Lung microvascular endothelial cell (primary cell): ENCODE measurements at regions not wholly inside any gene's neighbourhood (a gene's known extent, or its start where the extent isn't known, plus 50 kb on each side); places are given as distances from the start of the nearest gene placed in this dataset.

ENCODE experiments used
- DNase-seq, 2 donors: peaks; one replicate each; pipeline versions ENCODE4 v3.0.0 to v3.0.0-alpha.2; 2010; ENCODE audit warnings: low read depth in 2 of 2

DNA sequence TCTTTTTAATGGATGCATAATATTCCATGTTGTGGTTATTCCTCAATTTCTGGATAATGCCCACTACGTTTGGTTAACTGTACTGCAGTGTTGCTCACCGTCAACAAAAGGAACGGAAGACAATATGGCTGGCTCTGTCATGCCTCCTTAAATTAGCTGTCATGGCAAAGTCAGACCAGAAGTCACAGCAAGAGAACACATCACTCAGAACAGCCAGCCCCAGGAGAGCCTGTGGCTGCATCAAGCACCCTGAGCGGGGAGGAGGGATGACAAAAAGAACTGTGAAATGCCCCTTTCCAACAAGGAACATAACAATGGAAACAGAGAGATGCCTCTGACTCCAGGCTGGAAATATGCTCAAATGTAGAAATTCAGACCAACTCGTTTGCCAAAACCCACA, 366.0 kb upstream of the ZNF507 start:
- no peak for DNase-seq

DNA sequence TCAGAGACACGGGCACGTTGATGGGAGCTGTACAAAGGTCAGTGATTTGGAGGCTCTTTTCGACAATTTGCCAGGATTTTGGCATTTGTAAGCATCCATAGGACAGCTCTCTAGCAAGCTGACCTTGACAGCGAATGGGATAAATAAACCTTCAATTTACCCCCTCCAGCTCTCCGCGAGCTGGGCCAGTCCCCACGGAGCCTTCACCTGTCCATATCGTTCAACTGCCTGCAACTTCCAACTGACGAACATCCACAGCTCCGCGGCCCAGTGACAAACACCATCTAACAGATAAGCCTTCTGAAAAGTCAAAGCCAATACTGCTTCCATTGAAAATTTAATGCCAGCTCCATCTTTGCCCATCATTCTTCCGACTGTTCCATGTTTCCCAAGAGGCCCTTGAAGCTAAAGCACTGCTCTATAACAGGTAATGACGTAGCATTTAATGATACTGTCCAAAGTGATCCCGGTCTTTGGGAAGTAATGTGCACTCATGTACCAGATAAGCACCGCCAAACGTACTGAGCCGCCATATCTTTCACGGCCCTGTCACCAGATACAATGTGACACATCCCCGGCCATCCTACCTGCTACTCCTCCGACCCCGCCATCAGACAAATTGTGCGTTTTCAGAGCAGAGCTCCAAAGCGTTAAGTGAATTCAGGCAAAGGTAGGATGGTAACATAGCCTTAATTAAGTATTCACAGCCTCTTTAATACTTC, 365.3 kb upstream of the ZNF507 start:
- DNase-seq = no peak

DNA sequence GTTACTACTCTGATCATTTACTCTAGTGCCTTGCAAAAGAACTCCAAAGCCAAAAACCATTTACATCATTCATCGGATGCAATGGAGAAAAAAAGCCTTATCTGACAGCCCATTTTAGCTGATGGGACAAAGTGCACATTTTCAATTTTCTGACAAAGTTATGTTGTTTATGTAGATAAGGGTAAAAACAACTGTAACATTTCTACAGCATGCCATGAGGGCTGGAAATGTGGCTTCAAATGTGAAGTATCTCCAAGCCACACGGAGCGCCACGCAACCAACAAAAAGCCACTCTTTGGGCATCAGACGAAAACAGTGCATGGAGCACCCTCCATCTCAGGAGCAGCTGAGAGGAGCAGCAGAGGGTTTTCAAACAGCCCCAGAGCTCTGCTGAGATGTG, 364.6 kb upstream of the ZNF507 start:
- DNase-seq = no peak

DNA sequence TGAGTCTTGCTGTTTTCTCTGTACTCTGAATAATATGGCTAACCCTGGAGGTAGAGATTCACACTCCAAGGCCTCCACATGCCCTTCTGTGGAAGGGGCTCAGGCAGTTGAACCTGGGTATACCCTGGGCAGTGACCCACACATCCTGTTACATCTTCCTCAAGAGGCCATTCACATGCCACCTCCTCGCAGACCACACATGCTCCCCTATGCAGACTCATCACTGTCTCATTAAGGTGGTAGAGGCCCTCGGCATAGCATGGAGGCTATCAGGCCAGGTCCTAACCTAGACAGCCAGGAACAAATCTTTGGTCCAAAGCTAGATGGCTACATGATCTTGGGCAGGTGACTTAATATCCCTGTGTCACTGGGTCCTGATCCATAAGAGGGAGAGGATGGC, 363.9 kb upstream of the ZNF507 start:
- no peak for DNase-seq

DNA sequence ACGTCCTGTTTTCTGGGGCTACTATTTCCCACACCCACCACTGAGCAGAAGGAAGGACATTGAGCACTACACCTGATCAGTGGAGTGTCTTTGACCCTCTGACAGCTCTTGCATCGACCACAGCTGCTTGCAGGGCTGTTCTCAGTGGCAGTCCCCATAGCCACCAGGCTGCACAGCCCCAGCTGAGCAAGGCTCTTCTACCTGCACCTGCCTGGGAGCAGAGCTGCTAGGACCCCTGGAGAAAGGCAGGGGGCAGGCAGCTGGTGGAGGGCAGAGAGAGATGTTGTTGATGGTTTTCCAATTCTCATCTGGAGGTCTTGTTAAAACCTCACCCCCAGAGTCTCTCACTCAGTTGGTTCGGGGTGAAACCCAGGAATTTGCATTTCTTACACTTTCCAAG, 361.8 kb upstream of the ZNF507 start:
- no peak for DNase-seq

DNA sequence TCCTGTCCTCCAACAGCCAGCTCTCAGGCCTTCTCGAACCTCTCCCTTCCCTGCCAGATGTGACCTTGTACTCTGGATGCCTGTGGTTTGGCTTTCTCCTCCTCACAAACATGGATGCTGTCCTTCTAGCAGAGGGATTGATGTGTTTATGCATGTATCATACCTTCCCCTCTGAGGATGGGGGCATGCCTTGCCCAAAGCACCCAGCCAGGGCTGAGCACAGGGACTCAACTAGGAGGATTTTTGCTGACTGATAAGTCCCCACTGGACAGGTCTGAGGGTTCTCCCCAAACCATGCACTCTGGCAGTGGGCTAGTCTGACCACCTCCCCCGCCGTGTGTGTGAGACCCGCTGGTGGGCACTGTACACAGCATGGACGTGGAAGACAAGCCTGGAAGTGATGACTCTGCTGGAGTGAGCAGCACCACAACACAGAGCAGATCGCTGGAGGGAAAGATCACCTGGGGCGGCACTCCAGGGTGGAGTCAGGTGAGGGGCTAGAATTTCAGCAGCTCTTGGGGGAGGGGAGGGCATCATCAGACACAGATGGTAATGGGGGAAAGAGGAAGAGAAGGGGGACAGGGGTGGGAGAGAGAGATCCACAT, 360.3 kb upstream of the ZNF507 start:
- no peak for DNase-seq

DNA sequence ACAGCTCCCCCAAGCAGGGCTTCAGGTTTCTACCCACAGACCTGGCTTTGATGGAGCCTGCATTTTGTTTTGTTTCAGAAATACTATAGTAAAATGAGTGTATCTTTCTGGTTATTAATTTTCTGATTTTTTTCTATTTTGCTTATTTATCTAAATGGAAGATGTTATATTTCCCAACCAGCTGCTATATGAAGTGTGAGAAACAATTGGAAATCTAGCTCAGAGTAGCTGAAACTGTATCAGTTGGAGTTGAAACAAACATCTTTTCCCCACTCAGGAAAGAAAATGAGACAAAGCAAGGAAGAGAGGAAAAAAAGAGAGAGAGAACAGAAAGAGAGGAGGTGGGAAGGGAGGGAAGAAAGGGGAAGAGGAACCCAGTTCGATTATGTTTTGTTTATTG, 358.5 kb upstream of the ZNF507 start:
- DNase-seq = no peak

DNA sequence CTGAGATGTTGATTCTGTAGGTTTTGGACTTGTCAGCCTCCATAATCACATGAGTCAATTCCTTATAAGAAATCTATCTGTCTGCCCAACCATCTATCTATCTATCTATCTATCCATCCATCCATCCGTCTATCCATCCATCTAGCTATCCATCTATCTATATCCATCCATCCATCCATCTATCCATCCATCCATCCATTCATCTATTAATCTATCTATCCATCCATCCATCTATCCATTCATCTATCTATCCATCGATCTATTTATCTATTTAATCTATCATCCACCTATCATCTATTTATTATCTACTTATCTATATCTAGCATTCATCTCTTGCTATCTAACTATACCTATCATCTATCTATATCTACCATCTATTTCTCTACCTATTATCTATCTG, 357.2 kb upstream of the ZNF507 start:
- DNase-seq = no peak

DNA sequence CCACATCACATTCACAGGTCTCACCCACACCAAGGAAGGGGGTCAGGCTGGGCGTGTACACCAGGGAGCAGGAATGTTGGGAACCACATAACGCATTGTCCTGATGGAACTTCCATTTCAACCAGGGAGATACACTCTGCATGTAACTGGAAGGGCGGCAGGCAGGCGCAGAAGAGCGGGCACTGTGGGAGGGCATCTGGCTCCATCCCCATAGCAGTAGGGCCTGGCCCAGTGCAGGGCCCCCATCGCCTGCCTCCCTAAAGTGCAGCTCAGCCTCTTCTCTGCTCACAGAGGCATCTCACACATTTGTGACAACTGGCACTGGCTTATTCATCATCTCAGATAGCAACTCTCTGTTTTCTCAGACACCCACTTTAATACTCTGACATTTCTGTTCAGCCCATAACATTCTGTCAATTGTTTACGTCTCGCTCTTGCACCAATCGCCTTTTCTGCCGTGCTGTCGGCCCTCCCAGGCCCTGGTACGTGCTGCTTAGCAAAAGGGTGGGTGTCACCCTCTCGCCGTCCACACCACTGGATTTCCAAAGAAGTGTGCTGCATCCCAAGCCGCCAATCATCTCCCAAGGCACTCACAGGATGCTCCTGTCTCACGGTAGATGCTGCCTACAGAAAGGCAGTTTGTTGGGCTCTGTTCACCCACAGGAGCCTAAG, 353.3 kb upstream of the ZNF507 start:
- no peak for DNase-seq

DNA sequence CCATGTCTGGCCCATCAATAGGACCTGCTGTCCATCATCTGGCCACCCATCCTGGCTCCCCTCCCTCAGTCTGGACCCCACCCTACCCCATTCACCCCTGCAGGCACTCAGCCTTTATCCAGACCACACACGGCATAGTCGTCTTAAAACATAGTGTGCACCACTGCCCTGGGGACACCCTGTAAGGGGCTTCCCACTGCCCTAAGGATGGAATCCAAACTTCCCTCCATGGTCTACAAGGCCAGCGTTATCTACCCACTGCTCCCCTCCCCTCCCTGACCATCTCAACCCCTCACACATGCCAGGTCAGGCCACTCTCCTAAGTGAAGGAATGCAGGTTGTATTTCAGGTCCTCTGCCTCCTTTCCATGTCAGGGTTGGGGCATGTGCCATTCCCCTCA, 352.7 kb upstream of the ZNF507 start:
- DNase-seq = no peak

DNA sequence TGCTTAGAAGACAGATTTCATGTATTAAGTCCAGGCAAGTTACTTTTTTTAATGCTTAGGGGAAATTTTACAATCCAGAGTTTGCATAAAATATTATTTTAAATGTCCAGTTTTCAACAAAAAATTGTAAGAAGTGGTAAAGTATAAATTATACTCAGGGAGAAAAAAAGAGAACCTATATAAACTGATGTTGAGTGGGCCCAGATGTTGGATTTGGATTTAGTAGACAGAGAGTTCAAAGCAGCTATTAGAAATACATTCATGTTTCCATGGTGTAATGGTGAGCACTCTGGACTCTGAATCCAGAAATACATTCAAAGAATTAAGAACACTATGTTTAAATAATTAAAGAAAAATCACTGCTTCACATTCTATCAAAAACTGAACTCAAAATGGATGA, 349.9 kb upstream of the ZNF507 start:
- no peak for DNase-seq

DNA sequence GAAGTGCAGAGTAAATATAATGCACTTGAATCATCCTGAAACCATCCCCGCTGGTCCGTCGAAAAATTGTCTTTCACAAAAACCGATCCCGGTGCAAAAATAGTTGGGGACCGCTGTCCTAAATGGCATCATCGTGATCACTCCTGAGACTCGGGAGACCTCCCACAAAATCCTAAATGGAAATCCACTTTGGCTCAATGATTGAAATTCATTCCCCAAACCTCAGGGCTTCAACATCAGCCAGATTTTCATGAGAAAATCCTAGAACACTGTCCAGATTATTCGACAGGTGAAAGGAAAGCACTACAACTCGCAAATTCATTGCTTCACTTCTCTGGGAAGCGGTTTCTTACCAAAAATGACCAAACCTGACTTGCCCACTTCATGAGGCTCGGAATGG, 335.3 kb upstream of the ZNF507 start:
- no peak for DNase-seq

DNA sequence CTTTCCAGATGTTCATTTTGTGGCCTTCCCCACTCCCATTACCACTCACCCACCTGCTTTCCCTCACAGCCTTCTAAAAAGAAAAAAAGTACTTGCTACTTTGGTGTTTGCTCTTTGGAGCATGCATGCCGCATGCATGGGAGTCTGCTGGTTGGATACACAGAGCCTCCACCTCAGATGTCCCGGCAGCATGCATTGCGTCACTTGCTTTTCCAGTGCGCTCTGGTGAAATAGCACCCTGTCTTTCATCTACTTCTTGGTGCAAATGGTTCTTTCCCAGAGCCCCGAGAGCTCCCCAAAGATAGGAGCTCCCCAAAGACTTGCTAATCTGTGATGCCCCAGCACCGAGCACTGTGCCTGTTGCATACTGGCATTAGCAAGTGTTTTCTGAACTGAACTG, 333.2 kb upstream of the ZNF507 start:
- DNase-seq = no peak

DNA sequence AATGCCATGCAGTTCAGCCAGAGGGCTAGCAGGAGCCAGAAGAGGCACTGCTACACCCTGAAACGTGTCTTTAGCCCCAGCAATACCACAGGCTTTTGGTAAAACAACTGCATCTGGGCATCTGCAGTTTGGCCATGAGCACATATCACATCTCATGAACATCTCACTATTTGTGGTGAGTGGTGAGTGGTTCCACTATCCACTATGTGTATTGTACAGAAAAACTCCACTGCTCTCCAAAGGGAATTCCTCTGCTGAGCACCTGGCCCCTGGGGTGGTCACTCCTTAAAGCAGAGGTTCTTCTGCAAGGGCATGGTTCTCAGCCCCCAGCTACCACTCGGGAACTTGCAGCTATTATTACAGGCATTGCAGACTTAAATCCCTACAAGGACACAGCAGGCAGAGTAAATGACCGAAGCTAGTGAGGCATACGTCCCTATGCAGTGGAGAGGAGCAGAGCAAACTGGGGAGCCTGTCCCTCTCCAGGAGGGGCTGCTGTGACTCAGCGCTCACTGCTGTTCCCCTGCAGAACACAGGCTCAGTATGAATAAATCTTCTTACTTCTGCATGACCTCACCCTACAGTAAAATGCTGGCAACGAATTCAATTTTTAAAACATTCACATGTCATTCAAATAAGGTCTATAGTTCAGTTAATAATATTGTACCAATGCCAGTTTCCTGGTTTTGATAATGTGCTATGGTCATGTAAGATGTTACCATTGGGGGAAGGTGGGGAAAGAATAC, 332.4 kb upstream of the ZNF507 start:
- DNase-seq = no peak

DNA sequence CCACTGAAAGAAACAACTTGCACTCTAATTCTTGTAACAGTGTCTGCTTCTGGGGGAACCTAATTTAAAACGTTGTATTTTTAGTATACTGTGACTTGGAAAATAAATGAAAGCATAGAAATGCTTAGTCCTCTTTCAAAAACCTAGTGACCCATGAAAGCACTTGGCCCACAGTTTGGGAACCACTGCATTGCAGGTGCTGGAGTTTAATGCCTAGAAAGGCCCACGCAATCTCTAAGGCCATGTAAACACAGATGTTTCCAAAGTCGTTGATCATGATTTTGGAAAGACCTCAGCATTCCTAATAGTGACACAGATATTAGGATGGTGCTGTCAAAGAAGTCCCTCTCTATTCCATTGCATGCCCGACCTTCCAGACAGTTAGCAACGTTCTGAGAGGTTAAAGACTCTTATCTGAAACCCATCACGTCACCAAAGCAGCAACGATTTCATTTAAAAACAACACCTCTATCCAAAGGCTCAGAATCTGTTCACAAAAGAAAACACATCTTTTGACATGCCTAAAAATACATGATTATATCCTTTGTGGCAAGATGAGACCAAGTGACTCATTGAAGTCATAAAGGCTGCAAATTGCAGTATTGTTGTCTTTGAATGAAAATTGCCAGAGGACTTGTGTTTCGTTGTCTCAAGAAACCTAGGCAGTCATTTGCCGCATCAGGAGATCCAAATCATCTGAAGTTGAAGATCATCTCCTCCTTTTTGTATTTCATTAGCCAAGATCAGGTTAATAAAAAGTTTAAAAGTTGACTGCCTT, 328.0 kb upstream of the ZNF507 start:
- no peak for DNase-seq

DNA sequence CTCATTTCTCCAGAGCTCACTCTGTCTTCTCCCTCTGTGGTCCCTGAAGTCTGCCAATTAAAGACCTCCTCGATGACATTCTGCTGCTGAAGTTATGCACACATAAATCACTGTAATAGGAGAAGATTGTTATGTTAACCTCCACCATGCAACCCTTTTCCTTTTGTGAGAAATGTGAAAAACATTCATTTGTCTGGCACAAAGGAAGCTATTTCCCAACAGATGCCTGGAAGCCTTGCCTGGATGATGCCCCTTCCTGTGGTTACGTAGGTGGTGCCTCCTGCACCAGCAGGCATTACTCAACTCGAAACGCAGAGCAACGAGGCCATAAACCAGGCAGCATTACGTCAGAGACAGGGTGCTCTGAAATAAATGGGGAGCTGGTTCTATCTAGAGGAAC, 327.4 kb upstream of the ZNF507 start:
- DNase-seq = no peak

DNA sequence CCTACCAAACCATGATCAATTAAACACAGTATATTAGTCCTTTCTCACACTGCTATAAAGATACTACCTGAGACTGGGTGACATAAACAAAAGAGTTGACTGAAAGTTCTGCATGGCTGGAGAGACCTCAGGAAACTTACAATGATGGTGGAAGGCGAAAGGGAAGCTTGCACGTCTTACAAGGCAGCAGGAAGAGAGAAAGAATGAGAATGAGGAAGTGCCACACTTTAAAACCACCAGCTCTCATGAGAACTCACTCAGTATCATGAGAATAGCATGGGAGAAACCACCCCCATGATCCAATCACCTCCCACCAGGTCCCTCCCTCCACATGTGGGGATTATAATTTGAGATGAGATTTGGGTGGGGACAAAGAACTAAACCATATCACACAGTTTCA, 324.9 kb upstream of the ZNF507 start:
- DNase-seq = no peak

DNA sequence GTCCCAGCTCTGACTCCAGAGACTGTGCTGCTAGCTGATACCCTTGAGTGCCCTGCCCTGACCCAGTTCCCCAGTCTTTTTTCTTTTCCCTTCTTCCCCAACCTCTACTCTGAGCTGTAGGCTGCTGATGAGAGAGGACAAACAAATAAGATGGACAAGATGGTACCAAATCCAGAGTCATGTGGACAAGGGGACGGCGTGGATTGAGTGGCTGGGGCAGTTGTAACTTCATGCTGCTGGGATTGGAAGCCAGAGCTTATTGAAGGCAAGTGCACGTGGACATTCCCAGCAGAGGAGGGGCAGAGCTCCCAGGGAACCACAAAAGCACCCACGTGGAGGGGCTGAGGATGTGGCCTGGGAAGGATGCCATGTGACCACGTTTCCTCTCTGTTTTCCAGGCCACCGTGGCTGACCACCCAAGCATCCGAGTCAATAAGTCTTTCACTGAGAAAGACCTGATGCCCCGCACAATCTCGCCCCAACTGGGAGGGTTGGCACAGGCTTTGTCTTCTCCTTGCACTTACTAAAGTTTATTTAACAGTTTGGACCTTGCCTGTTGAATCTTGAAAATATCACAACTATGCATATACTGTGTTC, 323.3 kb upstream of the ZNF507 start:
- DNase-seq = no peak

DNA sequence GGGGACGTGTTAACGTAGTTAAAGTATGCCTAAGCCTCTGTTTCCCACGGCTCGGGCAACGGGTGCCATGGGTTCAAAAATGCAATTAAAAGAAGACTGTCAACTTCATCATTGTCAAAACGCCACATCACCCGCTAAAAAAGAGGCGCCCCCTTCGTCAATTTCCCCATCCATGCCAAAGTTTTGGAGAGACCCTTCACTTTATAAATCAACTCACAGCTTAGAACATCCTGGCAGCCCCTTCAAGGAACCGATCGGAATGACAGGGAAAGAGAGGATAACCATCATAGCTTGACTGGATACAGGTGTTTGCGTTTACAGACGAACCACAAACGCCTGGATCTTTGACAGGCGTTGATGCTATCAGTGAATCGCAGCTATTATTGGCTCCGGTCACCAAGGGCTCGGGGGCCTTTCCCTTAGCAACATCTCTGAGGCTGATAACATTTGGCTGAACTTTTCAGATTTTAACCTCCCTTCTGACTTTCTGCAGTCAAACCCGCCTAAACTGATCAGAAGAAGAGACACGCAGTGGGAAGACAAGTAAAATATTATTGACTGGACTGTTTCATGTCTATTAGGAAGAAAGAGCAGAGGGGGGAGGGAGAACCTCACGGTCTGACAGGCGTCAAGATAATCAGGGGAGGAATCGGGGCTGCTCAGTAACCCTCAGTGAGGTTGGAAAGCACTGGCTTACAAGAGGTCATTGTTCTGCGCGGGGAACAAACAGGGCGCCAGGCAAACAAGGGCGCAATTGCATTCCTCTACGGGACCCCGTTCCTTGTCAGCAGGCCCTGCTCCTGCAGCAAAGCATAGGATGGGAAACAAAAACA, 322.5 kb upstream of the ZNF507 start:
- DNase-seq = no peak

DNA sequence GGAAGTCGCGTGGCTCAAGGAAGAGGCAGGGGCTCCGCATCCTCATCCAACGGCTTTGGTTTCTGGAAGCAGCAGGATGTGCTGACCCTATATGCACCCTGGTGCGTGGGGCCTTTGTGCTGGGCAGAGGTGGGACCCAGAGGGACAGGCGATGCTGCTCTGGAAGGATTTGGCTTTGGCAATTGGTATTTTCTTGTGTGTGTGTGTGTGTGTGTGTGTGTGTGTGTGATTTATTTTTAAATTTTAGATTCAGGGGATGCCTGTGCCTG, 321.9 kb upstream of the ZNF507 start:
- no peak for DNase-seq

DNA sequence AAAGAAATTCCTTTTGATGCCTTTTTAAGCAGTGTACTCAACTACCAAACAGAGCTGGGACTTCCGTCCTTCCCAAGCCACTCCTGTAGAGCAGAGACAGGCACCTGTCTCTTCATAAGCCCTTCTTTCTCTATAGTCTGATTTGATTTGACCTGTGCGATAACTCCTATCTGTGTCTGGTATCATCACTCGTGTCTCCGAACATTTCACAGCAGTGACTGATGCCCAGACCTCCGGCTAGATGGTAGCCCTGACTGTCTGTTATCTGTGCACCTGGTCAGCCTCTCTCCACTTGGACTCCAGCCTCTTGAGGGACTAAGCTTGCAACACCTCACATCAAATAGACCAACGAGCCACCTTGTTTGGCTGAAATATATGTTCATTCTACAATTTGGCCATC, 316.2 kb upstream of the ZNF507 start:
- no peak for DNase-seq
